GM12891 (cell line): ENCODE measurements at regions not wholly inside any gene's neighbourhood (a gene's known extent, or its start where the extent isn't known, plus 50 kb on each side); places are given as distances from the start of the nearest gene placed in this dataset.

Experiments used
- POLR2A ChIP-seq: IDR thresholded peaks from 2 replicates; pipeline ENCODE4 v1.6.1; 2011; ENCODE audit warnings: low read depth, low read length, control low read depth
- POLR2AphosphoS5 ChIP-seq: IDR thresholded peaks from 2 replicates; pipeline ENCODE4 v1.6.1; 2011; ENCODE audit warnings: low read depth, low read length, control low read depth
- POU2F2 ChIP-seq: IDR thresholded peaks from 2 replicates; pipeline ENCODE4 v1.6.1; 2011; ENCODE audit warnings: low read depth, mild to moderate bottlenecking, control low read depth, low read length, moderate library complexity
- TAF1 ChIP-seq: IDR thresholded peaks from 2 replicates; pipeline ENCODE4 v1.6.1; 2011; ENCODE audit warnings: low read depth, low read length, control low read depth

- TF ChIP-seq POLR2AphosphoS5 = no peak
- no peak for TF ChIP-seq TAF1
- TF ChIP-seq POU2F2 = no peak
- no peak for TF ChIP-seq POLR2A
Measured at GRCh38 chr6:137332637-137333280, 113.6 kb upstream of the IFNGR1 start.
